ENCODE measurements at regions not wholly inside any gene's neighbourhood (a gene's known extent, or its start where the extent isn't known, plus 50 kb on each side); places are given as distances from the start of the nearest gene placed in this dataset.

DNA sequence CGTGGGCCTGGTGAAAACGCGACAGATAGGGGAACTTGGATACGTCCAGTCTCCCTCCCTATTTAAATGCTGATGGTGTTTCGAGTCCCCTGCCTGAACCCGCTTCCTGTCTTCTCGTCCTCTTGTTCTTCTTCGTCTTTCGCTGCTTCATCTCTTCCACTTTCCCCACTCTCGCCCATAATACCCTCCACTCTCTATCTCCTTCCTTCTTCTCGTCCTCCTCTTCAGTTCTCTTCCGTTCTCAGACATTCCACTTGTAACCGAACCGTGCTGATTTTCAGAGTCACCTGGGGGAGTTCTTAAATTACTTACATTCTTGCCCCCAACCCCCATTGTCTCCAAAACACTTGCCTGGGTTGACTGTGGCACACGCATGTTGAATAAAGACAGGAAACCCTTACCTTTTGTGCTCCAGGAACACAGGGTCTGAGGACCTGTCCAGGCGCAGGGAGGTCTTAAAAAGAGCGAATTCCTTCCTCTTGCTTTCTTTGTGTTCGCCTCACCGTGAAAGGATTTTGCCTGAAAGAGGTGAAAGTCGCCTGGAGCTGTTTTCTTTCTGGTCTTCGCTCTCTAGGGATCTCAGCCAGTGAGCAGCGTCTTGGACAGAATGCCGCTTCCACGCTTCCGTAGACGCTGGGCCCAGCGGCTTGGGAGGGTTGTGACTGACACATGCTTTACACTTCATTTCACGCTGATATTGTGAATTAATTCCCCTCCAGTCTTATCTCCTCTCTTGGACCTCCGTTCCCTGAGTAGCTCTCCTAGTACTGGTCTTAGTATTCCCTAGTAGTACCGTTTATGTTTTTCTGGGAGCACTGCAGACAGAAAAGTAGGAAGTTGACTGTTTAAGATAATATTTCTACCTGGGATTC lies 184.0 kb downstream of the GPX5 start:
- DNase-seq, result no peak

DNA sequence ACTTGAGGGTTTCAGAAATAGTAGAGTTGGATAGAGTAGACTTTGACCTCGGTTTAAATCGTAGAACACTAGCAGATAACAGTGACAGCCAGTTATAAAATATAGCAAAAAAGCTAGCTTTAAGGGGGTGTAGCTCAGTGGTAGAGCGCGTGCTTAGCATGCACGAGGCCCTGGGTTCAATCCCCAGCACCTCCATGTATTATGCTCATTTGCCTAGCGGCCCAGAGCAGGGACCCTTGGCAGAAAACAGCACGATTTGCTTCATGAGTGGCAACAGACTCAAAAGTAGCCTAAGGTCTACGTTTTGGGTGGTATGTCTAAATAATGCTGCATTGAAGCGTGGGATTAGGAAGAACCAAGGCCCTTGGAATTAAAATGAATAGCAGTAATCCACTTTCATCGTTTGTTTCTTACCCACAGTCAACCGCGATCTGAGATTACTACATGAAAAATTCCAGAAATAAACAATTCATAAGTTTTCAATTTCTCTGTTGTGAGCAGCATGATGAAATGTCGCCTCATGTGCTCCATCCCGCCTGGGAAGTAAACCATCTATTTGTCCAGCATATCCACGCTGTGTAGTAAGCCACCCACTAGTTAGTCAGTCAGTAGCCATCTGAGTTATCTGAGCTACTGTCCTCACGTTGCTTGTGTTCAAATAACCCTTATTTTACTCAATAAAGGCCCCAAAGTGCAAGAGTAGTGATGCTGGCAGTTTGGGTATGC lies 184.9 kb downstream of the GPX5 start:
- no peak for DNase-seq

DNA sequence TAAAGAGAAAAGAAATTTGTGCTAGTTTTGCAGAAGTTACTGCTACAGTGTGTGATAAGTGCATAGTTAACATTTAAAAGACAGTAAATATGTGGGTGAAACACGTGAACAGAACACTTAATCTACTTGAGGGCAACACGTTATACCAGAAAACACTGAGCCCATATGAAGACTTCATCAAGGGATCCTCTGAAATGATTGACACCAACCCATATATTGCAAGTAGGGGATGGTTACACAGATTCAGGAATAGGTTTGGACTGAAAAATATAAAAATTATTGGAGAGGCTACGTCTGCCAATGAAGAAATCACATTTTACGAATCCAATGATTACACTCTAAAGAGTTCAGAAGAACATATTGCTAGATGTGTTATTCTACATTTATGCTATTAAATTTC lies 185.6 kb downstream of the GPX5 start:
- no peak for DNase-seq

DNA sequence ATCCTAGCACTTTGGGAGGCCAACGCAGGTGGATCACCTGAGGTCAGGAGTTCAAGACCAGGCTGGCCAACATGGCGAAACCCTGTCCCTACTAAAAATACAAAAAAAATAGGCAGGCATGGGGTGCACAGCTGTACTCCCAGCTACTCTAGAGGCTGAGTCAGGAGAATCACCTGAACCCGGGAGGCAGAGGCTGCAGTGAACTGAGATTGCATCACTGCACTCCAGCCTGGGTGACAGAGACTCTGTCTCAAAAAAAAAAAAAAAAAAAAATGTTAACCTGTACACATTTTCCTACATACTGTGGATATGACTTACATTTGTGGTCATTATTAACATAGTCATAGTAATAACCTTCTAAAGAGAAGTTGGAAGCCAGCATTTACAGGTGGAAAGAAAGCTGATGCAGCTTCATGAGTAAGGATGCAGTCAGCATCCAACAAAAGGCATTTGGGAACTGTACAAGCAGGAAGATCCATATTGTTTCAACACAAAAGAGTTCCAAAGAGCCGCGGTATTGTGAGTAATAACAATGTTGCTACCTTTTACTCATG lies 186.2 kb downstream of the GPX5 start:
- no peak for DNase-seq

DNA sequence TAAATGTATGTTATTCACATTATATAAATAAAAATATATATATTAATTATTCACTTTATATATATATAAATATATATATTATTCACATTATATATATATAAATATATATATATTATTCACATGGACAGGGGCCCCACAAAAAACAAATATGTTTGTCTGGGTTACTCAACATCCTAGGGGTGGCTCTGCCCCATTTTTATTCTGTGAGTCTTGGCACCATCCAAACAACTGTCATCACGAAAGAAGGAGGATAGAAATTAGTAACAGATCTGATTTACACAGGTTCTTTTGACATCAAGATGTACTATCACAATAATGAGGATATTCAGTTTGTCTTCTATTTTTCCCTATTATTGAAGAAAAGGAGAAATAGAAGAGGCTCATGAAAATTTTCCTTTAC lies 187.3 kb downstream of the GPX5 start:
- DNase-seq, result no peak

DNA sequence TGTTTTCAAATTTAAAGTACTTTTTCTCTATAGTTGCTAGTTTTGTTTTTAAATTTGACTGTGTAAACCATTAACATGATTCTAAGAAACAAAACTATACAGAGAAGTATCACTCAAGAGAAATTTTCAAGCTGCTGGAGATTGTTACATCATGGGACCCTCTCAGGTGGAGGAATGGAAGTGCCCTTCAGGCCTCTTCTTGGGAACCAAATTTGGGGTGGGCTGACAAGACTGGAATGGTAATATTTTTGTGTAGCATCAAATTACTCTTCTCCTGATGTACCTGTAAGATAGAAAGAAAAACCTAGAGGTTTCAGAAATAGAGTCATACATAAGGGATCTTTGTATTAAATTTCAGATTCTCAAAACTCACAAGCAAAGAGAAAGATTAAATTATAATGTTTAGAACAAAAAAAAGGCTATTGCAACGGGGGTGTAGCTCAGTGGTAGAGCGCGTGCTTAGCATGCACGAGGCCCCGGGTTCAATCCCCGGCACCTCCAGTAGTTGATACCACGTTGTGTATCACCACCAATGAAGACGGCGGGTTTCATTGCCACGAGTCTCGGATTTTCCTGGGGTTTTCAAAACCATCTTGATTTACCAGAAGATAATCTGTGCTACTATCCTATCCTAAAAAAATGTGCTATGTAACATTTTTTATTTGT lies 193.7 kb downstream of the GPX5 start:
- no peak for DNase-seq

DNA sequence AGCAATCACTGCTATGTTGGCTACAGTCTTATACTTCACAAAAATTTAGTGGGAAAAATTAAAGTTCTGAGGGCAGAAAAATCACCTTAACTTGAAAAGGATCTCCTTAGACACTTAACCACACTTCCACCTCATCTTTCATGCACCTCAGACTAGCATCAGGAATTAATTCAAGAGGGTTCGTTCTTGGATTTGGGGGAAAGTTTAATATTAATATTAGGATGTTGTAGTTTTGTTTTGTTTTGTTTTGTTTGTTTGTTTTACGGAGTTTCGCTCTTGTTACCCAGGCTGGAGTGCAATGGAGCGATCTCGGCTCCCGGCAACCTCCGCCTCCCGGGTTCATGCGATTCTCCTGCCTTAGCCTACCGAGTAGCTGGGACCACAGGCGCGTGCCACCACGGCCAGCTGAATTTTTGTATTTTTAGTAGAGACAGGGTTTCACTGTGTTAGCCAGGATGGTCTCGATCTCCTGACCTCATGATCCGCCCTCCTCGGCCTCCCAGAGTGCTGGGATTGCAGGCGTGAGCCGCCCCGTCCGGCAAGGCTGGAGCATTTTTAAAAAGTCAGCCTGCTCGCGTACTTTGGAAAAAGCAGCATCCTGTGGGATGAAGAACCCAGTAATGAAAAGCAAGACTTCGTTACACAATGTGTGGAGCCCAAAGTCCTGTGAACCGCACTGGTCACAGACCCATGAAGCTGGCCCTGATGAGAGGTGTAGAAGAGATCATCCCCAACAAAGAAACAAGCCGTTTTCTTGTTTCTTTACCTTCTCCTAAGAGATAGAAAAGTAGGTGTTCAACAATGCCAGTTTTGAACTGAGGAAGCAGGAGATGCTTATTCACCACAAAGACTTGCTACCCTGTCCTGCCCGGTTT lies 194.9 kb downstream of the GPX5 start:
- DNase-seq, result no peak

DNA sequence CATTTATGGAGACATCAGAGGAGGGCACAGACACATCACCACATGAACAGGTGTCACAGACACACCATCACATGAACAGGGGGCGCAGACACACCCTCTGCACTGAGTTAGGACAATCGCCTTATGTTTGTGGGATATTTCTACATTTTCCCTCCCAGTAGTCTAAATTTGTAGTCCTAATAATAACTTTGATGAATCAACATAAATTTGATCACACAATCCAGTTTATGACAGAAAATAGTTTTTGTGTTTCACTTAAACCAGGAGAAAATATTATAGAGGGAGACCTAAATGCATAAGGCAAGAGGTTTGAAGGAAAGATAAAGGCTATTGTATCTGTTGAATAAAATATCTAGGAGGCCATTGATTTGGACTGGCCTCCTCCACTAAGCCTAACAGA lies 195.7 kb downstream of the GPX5 start:
- DNase-seq, result no peak

DNA sequence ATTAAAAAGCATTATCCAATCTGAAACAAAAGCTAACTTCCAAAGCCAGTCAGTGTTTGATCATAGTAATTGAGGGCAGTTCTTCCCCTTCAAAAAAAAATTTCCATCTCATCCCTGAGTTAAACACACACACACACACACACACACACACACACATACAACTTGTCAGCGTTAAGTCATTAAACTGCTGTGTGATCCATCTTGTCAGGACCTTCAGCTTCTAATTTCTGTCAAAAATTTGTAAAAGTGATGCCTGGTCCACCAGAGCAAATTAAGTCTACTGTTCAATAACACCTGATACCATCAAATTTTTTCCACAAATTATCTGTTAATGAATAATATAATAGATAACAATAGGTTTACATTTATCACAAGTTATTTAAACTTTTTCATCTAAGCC lies 198.7 kb downstream of the GPX5 start:
- DNase-seq, result no peak

DNA sequence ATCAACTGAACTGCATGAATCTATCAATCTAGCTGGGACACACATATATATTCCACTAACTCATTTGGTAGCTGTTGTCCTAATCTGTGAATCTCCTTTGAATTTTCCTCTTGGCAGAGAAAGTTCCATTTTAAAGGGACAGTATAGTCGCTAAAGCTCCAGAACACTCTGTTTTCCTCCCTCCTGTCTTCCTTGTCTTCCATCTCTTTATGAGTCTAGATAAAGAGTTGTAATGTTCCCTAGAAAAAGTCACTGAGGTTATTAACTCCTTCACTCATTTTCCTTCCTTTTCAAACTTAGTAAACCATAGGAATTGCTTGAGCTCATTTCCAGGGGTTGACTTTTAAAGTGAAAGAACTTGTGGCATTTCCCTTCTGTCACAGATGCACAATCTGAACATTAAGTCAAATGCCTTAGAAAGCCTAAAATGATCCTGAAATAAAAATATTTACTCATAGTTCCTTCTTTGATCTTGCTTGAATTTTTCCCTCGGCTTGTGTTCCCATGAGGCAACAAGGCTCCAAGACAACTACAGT lies 198.4 kb downstream of the TRIM27 start:
- no peak for DNase-seq

DNA sequence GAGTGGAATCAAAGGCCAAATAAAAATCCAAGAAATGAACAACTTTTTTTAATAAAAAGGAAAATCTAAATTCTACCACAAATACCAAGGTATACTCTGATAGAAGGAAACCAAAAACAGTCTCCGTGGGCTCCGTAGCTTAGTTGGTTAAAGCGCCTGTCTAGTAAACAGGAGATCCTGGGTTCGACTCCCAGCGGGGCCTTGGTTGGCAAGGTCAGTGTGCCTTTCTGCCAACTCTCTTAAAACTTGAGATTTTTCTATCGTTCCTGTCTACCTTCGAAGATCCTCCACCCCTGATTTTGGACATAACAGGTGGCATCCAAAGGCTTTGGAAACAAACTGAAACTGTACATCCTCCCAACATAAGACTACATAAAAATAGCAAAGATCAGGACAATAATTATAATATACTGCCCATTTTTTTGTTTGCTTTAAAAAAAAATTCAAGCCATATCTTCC lies 197.9 kb downstream of the TRIM27 start:
- DNase-seq, result no peak

DNA sequence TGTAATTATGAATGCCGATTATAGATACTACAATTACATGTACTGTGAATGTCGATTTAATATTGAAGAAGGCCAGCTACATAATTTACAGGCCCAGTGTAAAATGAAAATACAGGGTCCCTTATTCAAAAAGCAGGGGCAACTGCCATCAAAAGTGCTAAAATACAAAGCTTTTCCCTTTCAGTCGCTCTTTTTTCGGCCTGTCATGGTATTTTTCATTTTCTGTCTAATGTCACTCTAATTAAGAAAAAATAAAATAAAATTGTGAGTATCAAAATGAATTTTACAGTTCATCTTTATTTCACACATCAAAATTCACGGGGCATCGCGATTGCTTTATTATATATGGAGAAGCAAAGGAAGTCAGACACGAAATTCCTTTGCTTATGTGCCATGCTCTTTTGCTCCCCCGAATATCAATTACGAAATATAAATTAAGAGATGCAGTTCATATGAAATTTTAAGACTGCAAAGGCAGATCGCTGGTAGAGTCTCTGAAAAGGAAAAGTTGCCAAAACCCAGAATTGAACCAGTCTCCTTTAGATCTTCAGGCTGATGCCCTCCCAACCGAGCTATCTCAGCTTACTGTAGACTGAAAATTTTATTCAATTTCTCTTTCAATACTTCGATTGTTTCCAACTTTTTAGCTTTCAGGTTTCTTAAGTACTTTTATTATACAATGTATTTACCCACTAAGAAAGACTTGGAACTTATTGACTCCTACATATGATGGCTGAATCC lies 197.0 kb downstream of the TRIM27 start:
- DNase-seq, result no peak

DNA sequence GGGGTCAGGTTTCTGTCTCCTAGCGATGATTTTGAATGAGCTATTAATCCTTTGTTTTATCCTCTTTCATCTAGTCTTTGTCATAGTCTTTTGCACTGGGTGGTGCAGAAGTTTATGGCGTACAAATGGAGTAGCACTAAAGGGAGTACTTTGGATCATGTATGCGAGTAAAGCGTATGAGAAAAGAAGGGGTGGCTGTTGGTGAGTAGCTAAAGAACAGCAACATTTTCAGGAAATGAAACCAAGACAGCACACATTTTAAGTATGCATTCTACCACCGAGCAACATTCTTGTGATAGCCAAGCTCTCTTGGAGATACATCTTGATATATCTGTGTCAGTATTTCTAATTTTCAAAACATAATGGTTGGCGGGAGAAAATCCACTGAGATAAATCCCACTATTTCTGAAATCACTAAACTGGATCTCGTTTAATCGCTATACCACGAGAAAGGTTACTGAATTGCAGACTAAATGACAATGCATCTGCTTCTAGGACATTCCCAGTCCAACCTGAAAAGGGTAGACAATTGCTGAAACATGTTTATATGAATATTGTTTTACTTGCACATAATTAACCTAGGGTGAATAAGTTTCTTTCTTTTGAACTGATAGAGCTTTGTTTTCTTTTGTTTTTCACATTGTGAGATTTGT lies 196.1 kb downstream of the TRIM27 start:
- no peak for DNase-seq

DNA sequence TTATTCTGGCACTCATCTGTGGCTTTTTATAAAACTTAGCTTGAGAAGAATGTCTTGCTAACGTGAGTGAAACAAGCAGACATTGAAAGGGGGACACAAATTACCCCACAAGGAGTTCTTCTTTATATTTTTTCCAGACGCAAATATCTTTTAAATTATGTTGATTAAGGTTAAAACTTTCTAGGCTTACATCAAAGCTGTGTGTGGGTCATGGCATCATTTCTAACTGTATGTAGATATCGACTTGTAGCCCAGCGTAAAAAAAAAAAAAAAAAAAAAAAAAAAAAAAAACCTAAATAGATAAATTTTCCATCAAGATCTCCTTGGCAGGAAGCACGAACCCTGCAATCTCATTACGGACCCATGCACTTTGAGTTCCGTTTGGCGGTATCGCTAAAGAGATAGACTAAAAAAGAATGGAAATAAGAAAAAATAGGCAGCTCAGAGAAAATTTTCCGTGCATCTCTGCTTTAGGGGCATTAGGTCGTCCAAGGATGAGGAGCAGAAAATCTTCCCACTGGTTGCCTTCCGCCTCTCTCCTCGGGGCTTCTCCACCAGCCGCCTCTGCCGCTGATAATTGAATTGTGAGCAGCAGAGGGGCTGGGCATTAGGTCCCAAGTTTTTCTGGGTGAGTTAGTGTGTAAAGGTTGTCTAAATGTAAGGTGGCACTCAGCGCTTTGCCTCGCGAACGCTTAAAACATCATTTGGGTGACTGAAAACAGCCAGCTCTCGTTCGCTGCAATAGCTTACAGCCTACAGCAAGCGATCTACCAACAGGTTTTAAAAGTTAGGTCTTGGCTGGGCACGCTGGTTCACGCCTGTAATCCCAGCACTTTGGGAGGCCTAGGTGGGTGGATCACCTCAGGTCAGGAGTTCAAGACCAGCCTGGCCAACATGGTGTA lies 194.0 kb downstream of the TRIM27 start:
- no peak for DNase-seq

DNA sequence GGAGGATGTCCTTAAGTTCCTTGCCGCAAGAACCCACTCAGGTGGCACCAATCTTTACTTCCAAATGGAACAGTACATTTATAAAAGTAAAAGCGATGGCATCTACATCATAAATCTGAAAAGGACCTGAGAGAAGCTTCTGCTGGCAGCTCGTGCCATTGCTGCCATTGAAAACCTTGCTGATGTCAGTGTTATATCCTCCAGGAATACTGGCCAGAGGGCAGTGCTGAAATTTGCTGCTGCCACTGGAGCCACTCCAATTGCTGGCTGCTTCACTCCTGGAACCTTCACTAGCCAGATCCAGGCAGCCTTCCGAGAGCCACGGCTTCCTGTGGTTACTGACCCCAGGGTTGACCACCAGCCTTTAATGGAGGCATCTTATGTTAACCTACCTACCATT lies 191.7 kb downstream of the TRIM27 start:
- DNase-seq, result no peak

DNA sequence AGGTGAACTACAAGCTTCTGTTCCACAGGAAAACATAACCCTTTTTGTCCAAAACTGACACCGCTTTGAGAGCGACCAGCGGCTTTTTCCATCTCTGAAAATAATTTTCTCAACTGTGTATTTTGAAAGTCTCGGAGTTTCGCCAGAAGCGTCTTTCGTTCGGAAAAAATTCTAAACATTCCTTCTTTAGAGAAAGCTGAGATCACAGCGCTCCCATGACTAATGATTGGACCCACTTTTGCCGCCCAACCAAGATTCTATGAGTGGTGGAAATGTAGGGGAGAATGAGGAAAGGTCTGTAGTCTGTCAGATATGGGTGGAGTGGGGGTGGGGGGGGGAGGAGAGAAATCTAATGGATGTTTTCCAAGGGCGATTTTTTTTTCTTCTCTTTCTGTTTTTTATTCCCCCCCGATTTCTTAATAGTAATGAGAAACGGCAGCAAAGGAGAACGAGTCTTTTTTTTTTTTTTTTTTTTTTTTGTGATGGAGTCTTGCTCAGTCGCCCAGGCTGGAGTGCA lies 189.3 kb downstream of the TRIM27 start:
- DNase-seq, result no peak

DNA sequence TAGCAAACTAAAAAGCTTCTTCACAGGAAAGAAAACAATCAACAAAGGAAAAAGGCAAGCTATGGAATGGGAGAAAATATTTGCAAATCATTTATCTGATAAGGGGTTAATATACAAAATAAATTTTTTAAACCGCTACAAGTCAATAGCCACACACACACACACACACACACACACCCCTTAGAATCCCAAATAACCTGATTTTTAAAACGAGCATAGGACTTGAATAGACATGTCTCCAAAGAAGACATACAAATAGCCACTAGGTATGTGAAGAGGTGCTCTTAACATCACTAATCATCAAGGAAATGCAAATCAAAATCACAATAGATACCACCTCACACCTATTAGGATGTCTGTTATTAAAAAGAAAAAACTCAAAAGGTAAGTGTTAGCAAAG lies 187.7 kb downstream of the TRIM27 start:
- DNase-seq, result no peak

DNA sequence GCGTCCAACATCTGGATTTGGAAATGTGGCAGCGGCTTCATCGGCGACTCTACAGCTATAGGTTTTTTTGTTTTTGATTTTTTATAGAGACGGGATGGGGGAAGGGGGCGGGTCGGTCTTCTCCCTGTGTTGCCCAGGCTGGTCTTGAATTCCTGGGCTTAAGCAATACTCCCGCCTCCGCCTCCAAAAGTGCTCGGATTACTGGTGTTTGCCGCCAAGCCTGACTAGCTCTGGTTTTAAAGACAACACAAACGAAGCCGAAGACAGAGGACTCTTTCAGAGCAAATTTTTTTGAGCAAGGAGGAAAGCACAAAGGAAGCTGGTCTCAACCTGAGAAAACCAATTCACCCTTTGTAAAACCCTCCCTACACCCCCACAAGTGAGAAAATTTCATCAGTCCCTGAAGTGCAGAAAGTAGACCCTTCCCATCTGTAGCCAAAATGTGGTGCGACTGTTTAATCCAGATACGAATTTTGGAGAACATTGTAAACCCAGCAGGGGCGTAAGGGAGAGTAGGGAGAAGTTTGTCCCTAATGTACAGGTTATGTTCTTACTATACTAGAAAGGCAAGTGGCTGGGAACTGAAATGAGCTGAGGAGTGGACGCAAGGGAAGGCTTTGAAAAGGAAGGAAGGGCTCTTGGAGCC lies 185.9 kb downstream of the TRIM27 start:
- no peak for DNase-seq

DNA sequence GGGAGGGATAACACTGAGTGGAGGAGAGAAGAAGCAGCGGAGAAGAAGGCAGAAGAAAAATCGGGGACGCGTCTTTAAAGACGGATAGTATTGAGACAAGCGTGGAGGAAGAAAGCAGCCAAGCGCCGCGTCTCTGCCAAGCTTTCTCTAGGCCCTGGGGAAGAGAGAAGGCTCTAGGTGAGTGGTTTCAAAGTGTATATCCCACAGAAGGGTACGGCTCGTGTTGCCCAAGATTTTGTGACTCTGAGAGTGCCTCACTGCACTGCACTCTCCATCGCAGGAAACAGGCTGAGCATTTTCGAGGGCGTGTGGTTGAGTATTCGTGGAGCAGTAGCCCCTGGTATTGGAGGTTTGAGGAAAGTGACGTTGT lies 185.4 kb downstream of the TRIM27 start:
- no peak for DNase-seq

All from right hindlimb (tissue), 1 donor.